SK-N-SH (cell line): ENCODE measurements at regions not wholly inside any gene's neighbourhood (a gene's known extent, or its start where the extent isn't known, plus 50 kb on each side); places are given as distances from the start of the nearest gene placed in this dataset.

ENCODE experiments used
- CHD2 ChIP-seq: fragments of 150-350 bp; IDR thresholded peaks from 2 replicates; pipeline ENCODE4 v1.6.1; 2018; ENCODE audit warnings: low read length; ENCODE audit not compliant: partially characterized antibody
- CTCF ChIP-seq: fragments of 200-600 bp; sonication (generic); IDR thresholded peaks from 2 replicates; pipeline ENCODE4 v1.6.1; 2017; ENCODE audit warnings: antibody characterized with exemption, mild to moderate bottlenecking, moderate library complexity
- EP300 ChIP-seq, 2 experiments: IDR thresholded peaks; 2 replicates each; pipeline versions ENCODE4 v1.4.0 to v1.6.1; 2012; ENCODE audit warnings: borderline replicate concordance in 1 of 2, low read depth in 1 of 2, low read length in 1 of 2
- NFIC ChIP-seq: IDR thresholded peaks from 2 replicates; pipeline ENCODE4 v1.4.0; 2012; ENCODE audit warnings: borderline replicate concordance
- POLR2AphosphoS5 ChIP-seq: IDR thresholded peaks from 2 replicates; pipeline ENCODE4 v1.6.1; 2012; ENCODE audit warnings: low read depth, low read length
- SIN3A ChIP-seq: IDR thresholded peaks from 2 replicates; pipeline ENCODE4 v1.6.1; 2012; ENCODE audit warnings: low read depth, mild to moderate bottlenecking, low read length, moderate library complexity, borderline replicate concordance

- TF ChIP-seq CTCF, result no peak
- TF ChIP-seq NFIC, result no peak
- no peak for TF ChIP-seq EP300 (IDR thresholded peaks at IDR 0.05; ENCODE audit: borderline replicate concordance in 1 of 2, low read depth in 1 of 2, low read length in 1 of 2)
- no peak for TF ChIP-seq POLR2AphosphoS5
- TF ChIP-seq SIN3A, result no peak
- no peak for TF ChIP-seq CHD2
These were observed 110.4 kb downstream of the CDC42EP3 start for GRCh38 chr2:37560863-37561614.
